ENCODE measurements at regions not wholly inside any gene's neighbourhood (a gene's known extent, or its start where the extent isn't known, plus 50 kb on each side); places are given as distances from the start of the nearest gene placed in this dataset.

- DNase-seq (ENCODE audit: low read depth), result no peak
- no peak for TF ChIP-seq CTCF (IDR thresholded peaks at IDR 0.05; ENCODE audit: low read length, missing control alignments)
- no peak overlapping the region for H3K4me3 ChIP-seq (replicated peaks; ENCODE audit: low read depth, low read length)
These were observed 550.7 kb upstream of the LMCD1 start for GRCh38 chr3:7950890-7951289.

- DNase-seq (ENCODE audit: low read depth), result no peak
- no peak overlapping the region for H3K4me3 ChIP-seq (replicated peaks; ENCODE audit: low read depth, low read length)
- no peak for TF ChIP-seq CTCF (IDR thresholded peaks at IDR 0.05; ENCODE audit: low read length, missing control alignments)
These were observed 548.1 kb upstream of the LMCD1 start for GRCh38 chr3:7953449-7954014.

- DNase-seq (ENCODE audit: low read depth), result no peak
- no peak overlapping the region for H3K4me3 ChIP-seq (replicated peaks; ENCODE audit: low read depth, low read length)
- no peak for TF ChIP-seq CTCF (IDR thresholded peaks at IDR 0.05; ENCODE audit: low read length, missing control alignments)
These were observed 544.6 kb upstream of the LMCD1 start for GRCh38 chr3:7957024-7957423.

- TF ChIP-seq CTCF (IDR thresholded peaks at IDR 0.05; ENCODE audit: low read length, missing control alignments), result no peak
- DNase-seq (ENCODE audit: low read depth), result no peak
- H3K4me3 ChIP-seq (replicated peaks; ENCODE audit: low read depth, low read length), result no peak overlapping the region
These were observed 542.5 kb upstream of the LMCD1 start for GRCh38 chr3:7959094-7959493.

GRCh38 chr3:7960601-7961000, 541.0 kb upstream of the LMCD1 start:
- no peak for DNase-seq (ENCODE audit: low read depth)
- no peak for TF ChIP-seq CTCF (IDR thresholded peaks at IDR 0.05; ENCODE audit: low read length, missing control alignments)
- no peak overlapping the region for H3K4me3 ChIP-seq (replicated peaks; ENCODE audit: low read depth, low read length)

GRCh38 chr3:7962301-7962700, 539.3 kb upstream of the LMCD1 start:
- H3K4me3 ChIP-seq (replicated peaks; ENCODE audit: low read depth, low read length), result no peak overlapping the region
- TF ChIP-seq CTCF (IDR thresholded peaks at IDR 0.05; ENCODE audit: low read length, missing control alignments), result no peak
- no peak for DNase-seq (ENCODE audit: low read depth)

- H3K4me3 ChIP-seq (replicated peaks; ENCODE audit: low read depth, low read length), result no peak overlapping the region
- no peak for TF ChIP-seq CTCF (IDR thresholded peaks at IDR 0.05; ENCODE audit: low read length, missing control alignments)
- no peak for DNase-seq (ENCODE audit: low read depth)
These were observed 536.7 kb upstream of the LMCD1 start for GRCh38 chr3:7964899-7965298.
